ENCODE measurements at regions not wholly inside any gene's neighbourhood (a gene's known extent, or its start where the extent isn't known, plus 50 kb on each side); places are given as distances from the start of the nearest gene placed in this dataset.

- TF ChIP-seq CTCF (IDR thresholded peaks at IDR 0.05) (no peak), POLR2AphosphoS5 (IDR thresholded peaks at IDR 0.05; ENCODE audit: insufficient read depth in 1 of 2, low read depth in 1 of 2) (no peak)
These were observed 159.4 kb downstream of the CD8B2 start for GRCh38 chr2:106646605-106647004.
